DMS53 (cell line): ENCODE measurements at regions not wholly inside any gene's neighbourhood (a gene's known extent, or its start where the extent isn't known, plus 50 kb on each side); places are given as distances from the start of the nearest gene placed in this dataset.
"Not testable (repeated sequence)": the region's sequence is repeated elsewhere in the genome, so short reads cannot be mapped to it uniquely, and the experiment has no call there.

ENCODE experiments used
- DNase-seq: peaks from one replicate; lab custom pipeline; 2025; lab: John Stamatoyannopoulos, UW

GRCh38 chr9:22170556-22170955 lies 161.5 kb upstream of the CDKN2B start:
- DNase-seq = no peak

GRCh38 chr9:22170990-22171670 lies 162.0 kb upstream of the CDKN2B start:
- DNase-seq = no peak

GRCh38 chr9:22171691-22172090 lies 162.6 kb upstream of the CDKN2B start:
- no peak for DNase-seq

GRCh38 chr9:22173908-22174307 lies 164.8 kb upstream of the CDKN2B start:
- no peak for DNase-seq

- no peak for DNase-seq
Observed at GRCh38 chr9:22175972-22176545, 167.0 kb upstream of the CDKN2B start.

- not testable (repeated sequence) for DNase-seq
Observed at GRCh38 chr9:22181021-22181420, 171.9 kb upstream of the CDKN2B start.

- no peak for DNase-seq
Observed at GRCh38 chr9:22189471-22189870, 180.4 kb upstream of the CDKN2B start.

- not testable (repeated sequence) for DNase-seq
Observed at GRCh38 chr9:22197000-22197399, 187.9 kb upstream of the CDKN2B start.

GRCh38 chr9:22198681-22199080 lies 189.6 kb upstream of the CDKN2B start:
- DNase-seq = no peak

GRCh38 chr9:22201256-22201655 lies 192.2 kb upstream of the CDKN2B start:
- no peak for DNase-seq

- no peak for DNase-seq
Observed at GRCh38 chr9:22203371-22204138, 194.4 kb upstream of the CDKN2B start.

GRCh38 chr9:22204240-22204639 lies 195.1 kb upstream of the CDKN2B start:
- DNase-seq = no peak

- DNase-seq = peak; percentile 43
Observed at GRCh38 chr9:22206833-22207232, 197.7 kb upstream of the CDKN2B start.

- peak; percentile 33 for DNase-seq
Observed at GRCh38 chr9:22208846-22209585, 199.9 kb upstream of the CDKN2B start.

- DNase-seq = peak; percentile 50
Observed at GRCh38 chr9:22210262-22210661, 201.2 kb upstream of the CDKN2B start.

GRCh38 chr9:22210936-22211335 lies 201.8 kb upstream of the CDKN2B start:
- DNase-seq = no peak

- DNase-seq = peak; percentile 58
Observed at GRCh38 chr9:22211588-22212360, 202.7 kb upstream of the CDKN2B start.

- DNase-seq = peak; percentile 75
Observed at GRCh38 chr9:22214021-22214420, 204.9 kb upstream of the CDKN2B start.

- peak; percentile 70 for DNase-seq
Observed at GRCh38 chr9:22214497-22215031, 205.5 kb upstream of the CDKN2B start.

GRCh38 chr9:22215521-22215920 lies 206.4 kb upstream of the CDKN2B start:
- DNase-seq = no peak

GRCh38 chr9:22216730-22217172 lies 207.6 kb upstream of the CDKN2B start:
- DNase-seq = peak; percentile 7
